Hepatocyte (in vitro differentiated cells): ENCODE measurements at regions not wholly inside any gene's neighbourhood (a gene's known extent, or its start where the extent isn't known, plus 50 kb on each side); places are given as distances from the start of the nearest gene placed in this dataset.

Source experiments
- DNase-seq: peaks from one replicate; pipeline ENCODE4 v3.0.0-alpha.2; 2016; ENCODE audit warnings: low spot score
- H2AFZ ChIP-seq: fragments of 200-600 bp; sonication (generic); 2 replicates; pipeline ENCODE4 v1.6.0; 2016; ENCODE audit warnings: antibody characterized with exemption, mild to moderate bottlenecking
- H3K27ac ChIP-seq: fragments of 200-600 bp; sonication (generic); 2 replicates; pipeline ENCODE4 v1.5.1; 2016; ENCODE audit warnings: mild to moderate bottlenecking
- H3K27me3 ChIP-seq: fragments of 200-600 bp; sonication (generic); 2 replicates; pipeline ENCODE4 v1.6.1; 2016
- H3K36me3 ChIP-seq: fragments of 200-600 bp; sonication (generic); replicated peaks from 2 replicates; pipeline ENCODE4 v1.5.1; 2016; ENCODE audit warnings: low read depth; ENCODE audit not compliant: insufficient read depth
- H3K4me1 ChIP-seq: fragments of 200-600 bp; sonication (generic); 2 replicates; pipeline ENCODE4 v1.5.1; 2016; ENCODE audit warnings: mild to moderate bottlenecking, moderate library complexity; ENCODE audit not compliant: insufficient read depth
- H3K4me2 ChIP-seq: fragments of 200-600 bp; sonication (generic); 2 replicates; pipeline ENCODE4 v1.6.0; 2016
- H3K4me3 ChIP-seq: fragments of 200-600 bp; sonication (generic); 2 replicates; pipeline ENCODE4 v1.5.1; 2016; ENCODE audit warnings: mild to moderate bottlenecking
- H3K79me2 ChIP-seq: fragments of 200-600 bp; sonication (generic); 2 replicates; pipeline ENCODE4 v1.6.0; 2017; ENCODE audit warnings: mild to moderate bottlenecking
- H3K9me2 ChIP-seq: fragments of 200-600 bp; sonication (generic); replicated peaks from 2 replicates; pipeline ENCODE4 v1.6.0; 2017; ENCODE audit warnings: mild to moderate bottlenecking; ENCODE audit not compliant: insufficient read depth
- H3K9me3 ChIP-seq: fragments of 200-600 bp; sonication (generic); 2 replicates; pipeline ENCODE4 v1.5.1; 2016; ENCODE audit warnings: low read depth, mild to moderate bottlenecking
- H4K20me1 ChIP-seq: fragments of 200-600 bp; sonication (generic); 2 replicates; pipeline ENCODE4 v1.6.0; 2016; ENCODE audit warnings: mild to moderate bottlenecking; ENCODE audit not compliant: insufficient read depth, poor library complexity, severe bottlenecking
- EZH2 ChIP-seq: fragments of 200-600 bp; sonication (generic); IDR thresholded peaks from 2 replicates; pipeline ENCODE4 v1.6.1; 2016; ENCODE audit warnings: antibody characterized with exemption, mild to moderate bottlenecking, borderline replicate concordance
- EZH2phosphoT487 ChIP-seq: fragments of 200-600 bp; sonication (generic); IDR thresholded peaks from one replicate; pipeline ENCODE4 v1.6.1; 2018; ENCODE audit warnings: antibody characterized with exemption, mild to moderate bottlenecking, low read depth, moderate library complexity; ENCODE audit not compliant: unreplicated experiment, severe bottlenecking
- WGBS: methylation state at CpG from one replicate; pipeline ENCODE4 v1.1.6; 2016; ENCODE audit warnings: low lambda C conversion rate; ENCODE audit errors: missing lambda C conversion rate; 5-methylcytosine and 5-hydroxymethylcytosine counted together
- TF ChIP-seq, protein P1 (sequence below): fragments of 200-600 bp; sonication (generic); IDR thresholded peaks from 2 replicates; pipeline ENCODE4 v1.5.1; 2016; ENCODE audit warnings: antibody characterized with exemption, mild to moderate bottlenecking; ENCODE audit not compliant: poor library complexity

GRCh38 chr17:10920558-10921108 is 82.7 kb upstream of the PIRT start:
- H3K27me3 ChIP-seq = no peaks in the 10 kb centered on the region
- TF ChIP-seq EZH2 = no peak
- TF ChIP-seq EZH2phosphoT487 = no peak
- TF ChIP-seq, protein P1, sequence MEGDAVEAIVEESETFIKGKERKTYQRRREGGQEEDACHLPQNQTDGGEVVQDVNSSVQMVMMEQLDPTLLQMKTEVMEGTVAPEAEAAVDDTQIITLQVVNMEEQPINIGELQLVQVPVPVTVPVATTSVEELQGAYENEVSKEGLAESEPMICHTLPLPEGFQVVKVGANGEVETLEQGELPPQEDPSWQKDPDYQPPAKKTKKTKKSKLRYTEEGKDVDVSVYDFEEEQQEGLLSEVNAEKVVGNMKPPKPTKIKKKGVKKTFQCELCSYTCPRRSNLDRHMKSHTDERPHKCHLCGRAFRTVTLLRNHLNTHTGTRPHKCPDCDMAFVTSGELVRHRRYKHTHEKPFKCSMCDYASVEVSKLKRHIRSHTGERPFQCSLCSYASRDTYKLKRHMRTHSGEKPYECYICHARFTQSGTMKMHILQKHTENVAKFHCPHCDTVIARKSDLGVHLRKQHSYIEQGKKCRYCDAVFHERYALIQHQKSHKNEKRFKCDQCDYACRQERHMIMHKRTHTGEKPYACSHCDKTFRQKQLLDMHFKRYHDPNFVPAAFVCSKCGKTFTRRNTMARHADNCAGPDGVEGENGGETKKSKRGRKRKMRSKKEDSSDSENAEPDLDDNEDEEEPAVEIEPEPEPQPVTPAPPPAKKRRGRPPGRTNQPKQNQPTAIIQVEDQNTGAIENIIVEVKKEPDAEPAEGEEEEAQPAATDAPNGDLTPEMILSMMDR = no peak
- no peaks in the 10 kb centered on the region for H3K4me1 ChIP-seq
- 68% methylated on average over 5 of the region's 5 CpGs for WGBS
- H3K27ac ChIP-seq = no peak overlapping the region
- no peak overlapping the region for H2AFZ ChIP-seq
- H3K9me3 ChIP-seq = no peaks in the 10 kb centered on the region
- H3K4me2 ChIP-seq = no peak overlapping the region
- no peaks in the 10 kb centered on the region for H4K20me1 ChIP-seq
- no peak for DNase-seq
- H3K9me2 ChIP-seq = no peaks in the 10 kb centered on the region
- H3K4me3 ChIP-seq = no peak overlapping the region
- no peaks in the 10 kb centered on the region for H3K36me3 ChIP-seq
- H3K79me2 ChIP-seq = no peaks in the 10 kb centered on the region

DNA sequence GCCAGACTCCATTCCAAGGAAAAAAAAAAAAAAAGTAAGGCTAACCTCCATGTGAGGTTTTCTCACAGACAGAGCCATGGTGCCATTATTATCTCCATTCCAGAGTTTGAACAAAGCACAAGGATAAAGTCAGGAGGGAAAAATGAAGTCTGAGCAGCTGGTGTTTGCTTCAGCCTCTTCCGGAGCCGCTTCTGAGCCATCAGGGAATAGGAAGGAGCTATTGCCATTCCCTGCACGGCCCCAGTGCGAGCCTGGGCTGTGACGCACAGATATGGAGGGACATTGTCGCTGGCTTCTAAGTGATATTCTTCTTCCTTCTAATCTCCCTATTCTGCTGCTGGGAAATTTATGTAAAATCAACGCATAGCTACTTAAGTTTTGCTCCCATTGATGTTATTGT is 69.5 kb upstream of the PIRT start:
- Histone ChIP-seq H3K4me1 (no peaks in the 10 kb centered on the region), H3K36me3 (no peaks in the 10 kb centered on the region), H2AFZ (no peak overlapping the region), H3K27ac (no peak overlapping the region), H4K20me1 (no peaks in the 10 kb centered on the region), H3K27me3 (no peaks in the 10 kb centered on the region), H3K4me2 (no peak overlapping the region), H3K9me2 (no peaks in the 10 kb centered on the region), H3K4me3 (no peak overlapping the region), H3K9me3 (no peaks in the 10 kb centered on the region), H3K79me2 (no peaks in the 10 kb centered on the region)
- no peak for DNase-seq
- TF ChIP-seq, protein P1 = no peak
- TF ChIP-seq EZH2 (no peak), EZH2phosphoT487 (no peak)
- 76% methylated on average over 7 of the region's 7 CpGs for WGBS

- no peak overlapping the region for H3K4me2 ChIP-seq
- no peaks in the 10 kb centered on the region for H3K27me3 ChIP-seq
- TF ChIP-seq EZH2phosphoT487 = no peak
- TF ChIP-seq, protein P1 = no peak
- no peak for TF ChIP-seq EZH2
- no peaks in the 10 kb centered on the region for H3K36me3 ChIP-seq
- H3K4me1 ChIP-seq = no peaks in the 10 kb centered on the region
- no peak overlapping the region for H3K4me3 ChIP-seq
- DNase-seq = no peak
- no peaks in the 10 kb centered on the region for H3K79me2 ChIP-seq
- H3K27ac ChIP-seq = no peak overlapping the region
- H3K9me2 ChIP-seq = no peaks in the 10 kb centered on the region
- H2AFZ ChIP-seq = no peak overlapping the region
- H3K9me3 ChIP-seq = no peaks in the 10 kb centered on the region
- no peaks in the 10 kb centered on the region for H4K20me1 ChIP-seq
These were observed 61.4 kb upstream of the PIRT start for GRCh38 chr17:10899281-10899680.

DNA sequence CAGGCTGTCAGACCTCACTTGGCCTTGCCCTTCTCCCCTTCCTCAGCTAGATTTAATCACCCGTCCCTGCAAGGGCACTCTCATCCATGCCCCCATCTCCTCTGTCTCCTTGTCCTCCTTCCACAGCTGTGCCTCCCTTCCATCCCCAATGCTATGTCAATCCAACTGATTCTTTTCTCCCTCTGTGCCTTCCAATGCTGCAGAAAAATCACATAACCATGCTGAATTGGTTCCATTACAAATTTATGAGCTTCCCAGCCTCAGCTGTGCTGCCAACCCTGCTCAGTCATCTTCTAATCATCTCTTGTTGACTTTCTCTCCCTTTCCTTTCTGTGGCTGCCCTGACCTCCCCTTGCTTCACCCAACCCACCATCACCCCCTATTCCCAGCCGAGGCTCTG is 56.3 kb upstream of the PIRT start:
- no peaks in the 10 kb centered on the region for H3K27me3 ChIP-seq
- TF ChIP-seq, protein P1 = no peak
- TF ChIP-seq EZH2phosphoT487 = no peak
- no peak for TF ChIP-seq EZH2
- H3K9me3 ChIP-seq = no peaks in the 10 kb centered on the region
- H3K27ac ChIP-seq = no peak overlapping the region
- H3K4me2 ChIP-seq = no peak overlapping the region
- DNase-seq = no peak
- H3K79me2 ChIP-seq = no peaks in the 10 kb centered on the region
- no peak overlapping the region for H2AFZ ChIP-seq
- no peaks in the 10 kb centered on the region for H3K9me2 ChIP-seq
- H3K4me3 ChIP-seq = no peak overlapping the region
- H3K4me1 ChIP-seq = no peaks in the 10 kb centered on the region
- 87% methylated on average over 2 of the region's 2 CpGs for WGBS
- H4K20me1 ChIP-seq = no peaks in the 10 kb centered on the region
- H3K36me3 ChIP-seq = no peaks in the 10 kb centered on the region
